Esophagus squamous epithelium (tissue), 5 donors: ENCODE measurements at regions not wholly inside any gene's neighbourhood (a gene's known extent, or its start where the extent isn't known, plus 50 kb on each side); places are given as distances from the start of the nearest gene placed in this dataset.

Experiments
- DNase-seq: peaks from one replicate; lab custom pipeline; 2025; lab: John Stamatoyannopoulos, UW
- H3K27ac ChIP-seq, 4 donors: fragments of 200-600 bp; sonication (generic); one replicate each; pipeline ENCODE4 v1.5.1; 2016 to 2019; ENCODE audit warnings: mild to moderate bottlenecking in 1 of 4
- H3K27me3 ChIP-seq, 4 donors: fragments of 200-600 bp; sonication (generic); 1 replicate in 3 of 4; 2 replicates in 1 of 4; pipeline versions ENCODE4 v1.5.1 to v1.6.0; 2017 to 2021; ENCODE audit warnings: antibody characterized with exemption in 1 of 4
- H3K36me3 ChIP-seq, 3 donors: fragments of 200-600 bp; sonication (generic); one replicate each; pipeline ENCODE4 v1.5.1; 2016 to 2019
- H3K4me1 ChIP-seq, 3 donors: fragments of 200-600 bp; sonication (generic); one replicate each; pipeline ENCODE4 v1.5.1; 2017 to 2019
- H3K4me3 ChIP-seq, 4 donors: fragments of 200-600 bp; sonication (generic); 1 replicate in 3 of 4; 2 replicates in 1 of 4; pipeline ENCODE4 v1.5.1; 2016 to 2019; ENCODE audit warnings: mild to moderate bottlenecking in 2 of 4, moderate library complexity in 1 of 4
- H3K9me3 ChIP-seq, 3 donors: fragments of 200-600 bp; sonication (generic); one replicate each; pipeline ENCODE4 v1.5.1; 2016 to 2019
- POLR2A ChIP-seq, 4 donors: fragments of 450-650 bp; IDR thresholded peaks; one replicate each; pipeline ENCODE4 v1.6.1; 2017; ENCODE audit warnings: antibody characterized with exemption in 4 of 4, mild to moderate bottlenecking in 4 of 4, moderate library complexity in 3 of 4
- WGBS, 2 donors: methylation state at CpG; one replicate each; pipeline ENCODE4 v1.1.5; 2018; 5-methylcytosine and 5-hydroxymethylcytosine counted together
- intact Hi-C: fragments of 100-400 bp; cut with DNase I; formaldehyde crosslinking; loops from one replicate; pipeline ENCODE4 v1.15.0; 2022
- TF ChIP-seq, protein P1 (sequence below), 6 experiments: fragments of 450-650 bp in 4 of 6; fragments of 200-600 bp in 2 of 6; sonication (generic) in 2 of 6; IDR thresholded peaks; one replicate each; pipeline ENCODE4 v1.5.1; 2016 to 2019; ENCODE audit warnings: antibody characterized with exemption in 6 of 6, mild to moderate bottlenecking in 4 of 6, moderate library complexity in 4 of 6
- donor health status: DM: yes; HTN: yes; CAD: no.

DNA sequence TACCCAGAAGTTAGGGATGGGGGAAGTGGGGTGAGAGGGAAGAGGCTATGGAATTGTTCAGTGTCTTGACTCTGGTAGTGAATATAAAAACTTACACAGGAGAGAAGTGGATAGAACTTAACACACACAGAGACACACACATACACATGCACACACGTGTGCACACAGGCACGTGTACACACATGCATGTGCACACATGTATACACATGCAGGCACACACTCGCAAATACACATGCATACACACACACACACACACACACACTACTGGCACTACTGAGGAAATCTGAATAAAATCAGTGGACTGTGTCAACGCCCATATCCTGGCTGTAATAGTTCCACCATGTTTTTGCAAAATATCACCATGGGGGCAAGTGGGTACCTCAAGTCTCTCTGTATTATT is 107.9 kb downstream of the IRS2 start:
- 76 to 83% methylated on average over 4 of the region's 4 CpGs for WGBS, 2 donors
- H3K4me1 ChIP-seq, result no peaks in the 10 kb centered on the region
- no peak overlapping the region for H3K4me3 ChIP-seq
- no peaks in the 10 kb centered on the region for H3K36me3 ChIP-seq
- peaks cover 0 to 43% (median 0%) of the 10 kb centered on the region in 4 donors for H3K27me3 ChIP-seq
- intact Hi-C loops, result no loop called here
- no peaks in the 10 kb centered on the region for H3K9me3 ChIP-seq
- no peak for DNase-seq
- TF ChIP-seq, protein P1, sequence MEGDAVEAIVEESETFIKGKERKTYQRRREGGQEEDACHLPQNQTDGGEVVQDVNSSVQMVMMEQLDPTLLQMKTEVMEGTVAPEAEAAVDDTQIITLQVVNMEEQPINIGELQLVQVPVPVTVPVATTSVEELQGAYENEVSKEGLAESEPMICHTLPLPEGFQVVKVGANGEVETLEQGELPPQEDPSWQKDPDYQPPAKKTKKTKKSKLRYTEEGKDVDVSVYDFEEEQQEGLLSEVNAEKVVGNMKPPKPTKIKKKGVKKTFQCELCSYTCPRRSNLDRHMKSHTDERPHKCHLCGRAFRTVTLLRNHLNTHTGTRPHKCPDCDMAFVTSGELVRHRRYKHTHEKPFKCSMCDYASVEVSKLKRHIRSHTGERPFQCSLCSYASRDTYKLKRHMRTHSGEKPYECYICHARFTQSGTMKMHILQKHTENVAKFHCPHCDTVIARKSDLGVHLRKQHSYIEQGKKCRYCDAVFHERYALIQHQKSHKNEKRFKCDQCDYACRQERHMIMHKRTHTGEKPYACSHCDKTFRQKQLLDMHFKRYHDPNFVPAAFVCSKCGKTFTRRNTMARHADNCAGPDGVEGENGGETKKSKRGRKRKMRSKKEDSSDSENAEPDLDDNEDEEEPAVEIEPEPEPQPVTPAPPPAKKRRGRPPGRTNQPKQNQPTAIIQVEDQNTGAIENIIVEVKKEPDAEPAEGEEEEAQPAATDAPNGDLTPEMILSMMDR (IDR thresholded peaks at IDR 0.05), result no peak
- TF ChIP-seq POLR2A (IDR thresholded peaks at IDR 0.05), result no peak
- no peak overlapping the region for H3K27ac ChIP-seq

DNA sequence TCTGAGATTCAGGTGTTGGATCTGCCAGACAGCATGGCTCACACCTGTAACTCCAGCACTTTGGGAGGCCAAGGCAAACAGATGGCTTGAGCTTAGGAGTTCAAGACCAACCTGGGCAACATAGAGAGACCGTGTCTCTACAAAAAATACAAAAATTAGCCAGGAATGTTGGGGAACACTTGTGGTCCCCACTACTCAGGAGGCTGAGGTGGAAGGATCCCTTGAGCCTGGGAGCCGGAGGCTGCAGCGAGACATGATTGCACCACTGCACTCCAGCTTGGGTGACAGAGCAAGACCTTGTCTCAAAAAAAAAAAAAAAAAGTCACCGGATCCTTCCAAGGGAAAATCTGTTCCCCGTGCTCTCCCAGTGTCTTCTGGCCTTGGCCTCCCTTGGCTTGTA is 109.2 kb downstream of the IRS2 start:
- H3K4me3 ChIP-seq, result no peak overlapping the region
- H3K27ac ChIP-seq, result no peak overlapping the region
- intact Hi-C loops, result no loop called here
- no peaks in the 10 kb centered on the region for H3K9me3 ChIP-seq
- peaks cover 0 to 42% (median 0%) of the 10 kb centered on the region in 4 donors for H3K27me3 ChIP-seq
- H3K36me3 ChIP-seq, result no peaks in the 10 kb centered on the region
- no peak for DNase-seq
- no peaks in the 10 kb centered on the region for H3K4me1 ChIP-seq
- WGBS, 2 donors, result 71 to 85% methylated on average over 5 of the region's 5 CpGs
- TF ChIP-seq, protein P1 (IDR thresholded peaks at IDR 0.05), result no peak
- TF ChIP-seq POLR2A (IDR thresholded peaks at IDR 0.05), result no peak

DNA sequence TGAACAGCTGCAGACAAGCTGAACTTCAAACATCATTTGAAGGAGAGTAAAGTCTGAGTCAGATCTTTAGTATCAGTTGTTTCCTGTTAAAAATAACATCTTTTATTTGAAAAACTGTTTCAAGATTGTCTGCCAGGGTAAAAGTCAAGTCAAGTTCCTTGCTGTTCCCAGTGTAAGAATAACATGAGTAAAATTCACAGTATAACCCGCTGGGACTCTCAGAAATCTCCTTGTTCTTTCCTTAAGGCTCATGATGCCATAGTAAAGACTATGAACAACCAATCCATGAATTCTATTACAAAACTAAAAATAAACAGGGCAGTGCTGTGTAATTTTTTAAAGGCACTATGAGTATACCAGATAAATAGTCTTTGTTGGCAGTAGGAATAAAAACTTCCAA is 112.9 kb downstream of the IRS2 start:
- WGBS, 2 donors, result 64 to 77% methylated on average over 1 of the region's 1 CpG
- Histone ChIP-seq H3K9me3 (no peaks in the 10 kb centered on the region), H3K27me3 (peaks cover 0 to 35% (median 0%) of the 10 kb centered on the region in 4 donors), H3K4me1 (no peaks in the 10 kb centered on the region), H3K4me3 (no peak overlapping the region), H3K36me3 (no peaks in the 10 kb centered on the region), H3K27ac (no peak overlapping the region)
- no peak for TF ChIP-seq POLR2A (IDR thresholded peaks at IDR 0.05)
- TF ChIP-seq, protein P1 (IDR thresholded peaks at IDR 0.05), result no peak
- no peak for DNase-seq
- intact Hi-C loops, result no loop called here

DNA sequence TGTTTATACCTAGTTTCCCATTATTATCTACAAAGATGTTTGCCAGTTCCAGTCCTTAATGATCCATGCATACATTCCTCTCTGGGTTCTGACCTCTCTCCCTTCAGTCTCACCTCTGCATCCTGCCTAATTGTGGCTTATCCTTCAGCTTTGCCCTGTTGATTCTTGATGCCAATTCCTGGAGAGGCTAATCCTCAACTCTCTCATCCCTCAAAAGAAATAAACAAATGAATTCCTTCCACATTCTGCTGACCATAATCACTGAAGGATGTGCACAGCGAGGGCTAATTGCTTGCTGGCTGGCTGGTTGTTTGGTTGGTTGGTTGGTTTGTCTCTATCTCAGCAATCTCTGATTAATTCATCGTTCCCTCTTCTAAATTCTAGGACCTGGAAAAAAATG is 113.8 kb downstream of the IRS2 start:
- H3K9me3 ChIP-seq, result no peaks in the 10 kb centered on the region
- no peak overlapping the region for H3K4me3 ChIP-seq
- peaks cover 0 to 4% (median 0%) of the 10 kb centered on the region in 3 donors for H3K4me1 ChIP-seq
- no peak for DNase-seq
- no peak overlapping the region for H3K27ac ChIP-seq
- intact Hi-C loops, result no loop called here
- no peak for TF ChIP-seq POLR2A (IDR thresholded peaks at IDR 0.05)
- TF ChIP-seq, protein P1 (IDR thresholded peaks at IDR 0.05), result no peak
- WGBS, 2 donors, result 38 to 76% methylated on average over 2 of the region's 2 CpGs
- H3K27me3 ChIP-seq, result peaks cover 0 to 33% (median 0%) of the 10 kb centered on the region in 4 donors
- H3K36me3 ChIP-seq, result no peaks in the 10 kb centered on the region

DNA sequence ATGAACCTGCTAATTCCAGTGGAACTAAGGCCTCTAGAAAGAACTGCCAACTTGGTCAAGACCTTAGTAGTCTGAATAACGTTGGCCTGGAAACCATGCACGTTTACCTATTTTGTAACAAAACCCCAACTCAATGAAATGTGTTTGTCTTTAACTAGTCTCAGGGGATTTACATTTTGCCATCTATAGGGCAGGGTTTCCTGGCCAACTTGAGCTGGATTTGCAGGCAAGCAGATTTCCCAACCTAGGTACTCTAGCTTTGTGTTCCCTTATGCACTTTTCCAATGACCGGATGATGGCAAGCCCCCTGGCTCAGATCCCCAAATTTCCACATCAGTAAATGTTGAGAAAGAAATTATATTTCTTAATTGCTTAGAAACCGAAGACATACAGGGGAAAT is 114.5 kb downstream of the IRS2 start:
- WGBS, 2 donors, result 68 to 72% methylated on average over 4 of the region's 4 CpGs
- Histone ChIP-seq H3K27me3 (peaks cover 0 to 27% (median 0%) of the 10 kb centered on the region in 4 donors), H3K36me3 (no peaks in the 10 kb centered on the region), H3K9me3 (no peaks in the 10 kb centered on the region), H3K27ac (no peak overlapping the region), H3K4me1 (peaks cover 0 to 4% (median 0%) of the 10 kb centered on the region in 3 donors), H3K4me3 (no peak overlapping the region)
- no peak for DNase-seq
- intact Hi-C loops, result no loop called here
- TF ChIP-seq, protein P1 (IDR thresholded peaks at IDR 0.05), result no peak
- no peak for TF ChIP-seq POLR2A (IDR thresholded peaks at IDR 0.05)
